ENCODE measurements at regions not wholly inside any gene's neighbourhood (a gene's known extent, or its start where the extent isn't known, plus 50 kb on each side); places are given as distances from the start of the nearest gene placed in this dataset.

DNA sequence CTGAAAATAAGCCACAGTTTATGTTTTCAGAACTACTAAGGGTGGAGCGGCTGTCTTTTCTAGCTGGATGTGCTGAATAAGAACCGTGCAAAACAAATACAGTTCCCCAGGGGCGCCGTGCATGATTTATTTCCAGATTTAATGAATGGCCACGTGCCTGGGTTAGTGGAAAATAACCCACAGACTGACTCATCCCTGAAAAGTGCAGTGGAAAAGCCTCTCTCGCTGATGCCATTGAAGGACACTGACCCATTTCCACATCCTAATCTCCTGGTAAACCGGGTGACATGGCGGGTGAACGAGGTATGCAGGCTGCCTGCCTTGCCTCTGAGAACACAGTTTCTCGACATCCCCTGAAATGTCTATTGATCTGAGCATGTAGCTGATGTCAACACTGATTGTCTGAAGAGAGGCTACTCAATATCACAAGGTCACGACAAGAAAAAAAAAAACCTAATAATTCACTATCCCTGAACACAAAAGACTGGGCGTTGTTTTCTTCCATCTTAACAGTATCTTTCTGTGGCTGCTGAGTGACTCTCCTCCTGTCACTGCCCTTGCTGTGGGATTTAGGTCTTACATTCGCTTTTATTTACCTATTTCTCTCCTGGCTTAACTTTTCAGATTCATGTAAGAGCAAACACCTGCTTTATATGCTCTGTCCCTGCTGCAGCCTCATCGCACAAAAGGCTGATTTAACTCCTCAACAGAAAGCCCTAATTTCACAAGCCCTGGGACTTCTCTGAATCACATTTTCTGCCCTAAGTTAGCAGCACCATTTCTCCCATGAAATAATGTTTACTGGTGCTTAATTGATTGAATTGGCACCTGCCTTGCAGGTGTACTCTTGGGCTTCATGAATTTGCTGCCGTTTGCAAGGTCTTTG is 76.9 kb upstream of the SCOC start:
- no peaks in the 10 kb centered on the region for H3K36me3 Mint-ChIP-seq (ENCODE audit: low read depth)
- ATAC-seq (no peak), DNase-seq (no peak)
- POLR2A ChIA-PET, result interaction anchor here (1.4 kb wide), 1 partner anchor 8 kb away, joined by 3 read pairs; no protein-coding TSS in a partner anchor
- no peaks in the 10 kb centered on the region for H3K27me3 Mint-ChIP-seq
- H3K4me3 Mint-ChIP-seq, result no peak overlapping the region
- TF ChIP-seq CTCF (IDR thresholded peaks at IDR 0.05), result no peak
- CTCF ChIA-PET, result no interaction called here
- no peaks in the 10 kb centered on the region for H3K9me3 Mint-ChIP-seq
- intact Hi-C loops (cut with micrococcal nuclease), result no loop called here
- no peaks in the 10 kb centered on the region for H3K4me1 Mint-ChIP-seq (ENCODE audit: low read depth)
- no peak overlapping the region for H3K27ac Mint-ChIP-seq

DNA sequence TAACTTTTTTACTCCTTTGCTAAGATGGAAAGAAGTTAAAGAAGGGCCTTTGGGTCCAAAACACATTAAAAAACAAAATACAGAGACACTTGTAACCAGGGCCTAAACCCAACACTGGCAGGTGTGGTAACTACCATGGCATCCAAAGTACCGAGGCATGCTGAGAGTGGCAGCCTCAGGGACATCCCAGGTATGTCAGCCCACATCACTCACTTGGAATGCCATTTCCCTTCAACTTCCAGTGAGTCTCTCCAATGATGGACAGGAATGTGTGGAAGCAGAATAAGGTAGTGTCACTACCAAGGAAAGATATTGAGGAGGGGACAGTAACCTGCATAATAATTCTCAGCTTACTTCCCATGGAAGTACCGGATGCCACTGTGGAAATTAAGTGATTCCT is 79.5 kb upstream of the SCOC start:
- no peak for TF ChIP-seq CTCF (IDR thresholded peaks at IDR 0.05)
- Mint-ChIP-seq H3K4me1 (ENCODE audit: low read depth) (no peaks in the 10 kb centered on the region), H3K27me3 (no peaks in the 10 kb centered on the region), H3K9me3 (no peaks in the 10 kb centered on the region), H3K27ac (no peak overlapping the region), H3K4me3 (no peak overlapping the region), H3K36me3 (ENCODE audit: low read depth) (no peaks in the 10 kb centered on the region)
- ATAC-seq (no peak), DNase-seq (no peak)
- intact Hi-C loops (cut with micrococcal nuclease), result no loop called here
- ChIA-PET POLR2A (no interaction called here), CTCF (interaction anchor here (1.1 kb wide), 1 partner anchor 116 kb away, joined by 4 read pairs; no protein-coding TSS in a partner anchor)

GRCh38 chr4:140291259-140291658 is 82.2 kb upstream of the SCOC start:
- Mint-ChIP-seq H3K36me3 (ENCODE audit: low read depth) (no peaks in the 10 kb centered on the region), H3K4me1 (ENCODE audit: low read depth) (no peaks in the 10 kb centered on the region), H3K9me3 (no peaks in the 10 kb centered on the region), H3K4me3 (no peak overlapping the region), H3K27ac (no peak overlapping the region), H3K27me3 (no peaks in the 10 kb centered on the region)
- DNase-seq (no peak), ATAC-seq (no peak)
- POLR2A ChIA-PET, result no interaction called here
- no peak for TF ChIP-seq CTCF (IDR thresholded peaks at IDR 0.05)
- CTCF ChIA-PET, result no interaction called here
- intact Hi-C loops (cut with micrococcal nuclease), result no loop called here

DNA sequence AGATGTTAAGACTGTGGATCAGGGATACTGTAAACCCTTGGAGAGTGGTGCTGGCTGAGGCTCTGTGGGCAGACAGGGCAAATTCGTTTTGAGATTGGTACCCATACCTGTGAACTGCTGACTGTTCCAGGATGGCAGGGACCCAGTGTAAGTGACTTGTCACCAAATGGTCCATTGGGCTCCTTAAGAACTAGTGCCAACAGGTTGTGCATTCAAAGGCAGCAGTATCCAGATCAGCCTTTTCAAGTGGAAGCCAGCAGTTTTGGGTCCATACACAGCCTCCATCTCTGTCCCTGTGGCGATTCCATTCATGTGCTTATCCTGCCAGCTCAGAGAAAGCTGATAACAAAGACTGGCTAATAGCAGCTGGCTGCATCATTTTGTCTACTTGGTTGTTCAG is 84.0 kb upstream of the SCOC start:
- Mint-ChIP-seq H3K27me3 (no peaks in the 10 kb centered on the region), H3K4me1 (ENCODE audit: low read depth) (no peaks in the 10 kb centered on the region), H3K4me3 (no peak overlapping the region), H3K36me3 (ENCODE audit: low read depth) (no peaks in the 10 kb centered on the region), H3K27ac (no peak overlapping the region), H3K9me3 (no peaks in the 10 kb centered on the region)
- ATAC-seq (no peak), DNase-seq (no peak)
- ChIA-PET POLR2A (no interaction called here), CTCF (no interaction called here)
- no peak for TF ChIP-seq CTCF (IDR thresholded peaks at IDR 0.05)
- intact Hi-C loops (cut with micrococcal nuclease), result no loop called here

DNA sequence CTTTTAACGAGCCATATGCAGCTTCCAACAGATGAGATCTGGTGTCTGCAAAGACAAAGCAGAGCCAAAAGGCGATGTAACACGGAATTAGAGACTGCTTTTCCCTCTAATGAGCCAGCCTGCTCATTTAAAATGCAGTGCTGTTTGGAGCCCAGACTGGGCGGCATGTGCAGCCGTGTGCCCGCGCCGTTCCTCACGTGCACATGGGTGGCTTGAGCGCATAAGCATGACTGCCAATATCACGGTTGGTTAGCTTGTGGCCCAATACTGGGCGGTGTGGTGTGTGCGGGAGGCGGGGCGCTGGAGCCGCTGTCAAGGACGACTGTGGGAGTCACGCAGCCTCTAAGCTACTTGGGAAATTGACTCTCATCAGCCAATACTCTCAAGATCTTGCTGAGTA is 87.0 kb upstream of the SCOC start:
- no peak for ATAC-seq
- Mint-ChIP-seq H3K27me3 (peaks cover 5% of the 10 kb centered on the region), H3K9me3 (no peaks in the 10 kb centered on the region), H3K36me3 (ENCODE audit: low read depth) (no peaks in the 10 kb centered on the region), H3K4me3 (no peak overlapping the region), H3K4me1 (ENCODE audit: low read depth) (no peaks in the 10 kb centered on the region), H3K27ac (no peak overlapping the region)
- no peak for DNase-seq
- POLR2A ChIA-PET, result no interaction called here
- no peak for TF ChIP-seq CTCF (IDR thresholded peaks at IDR 0.05)
- intact Hi-C loops (cut with micrococcal nuclease), result no loop called here
- CTCF ChIA-PET, result no interaction called here
